ENCODE measurements at regions not wholly inside any gene's neighbourhood (a gene's known extent, or its start where the extent isn't known, plus 50 kb on each side); places are given as distances from the start of the nearest gene placed in this dataset.

- DNase-seq (ENCODE audit: extremely low spot score, unreplicated experiment): no peak
- no peaks in the 10 kb centered on the region for H3K27me3 Mint-ChIP-seq (ENCODE audit: unreplicated experiment)
- H3K27ac Mint-ChIP-seq (ENCODE audit: unreplicated experiment): no peak overlapping the region
- TF ChIP-seq CTCF (IDR thresholded peaks at IDR 0.05): no peak
- no peak overlapping the region for H3K4me3 Mint-ChIP-seq (ENCODE audit: unreplicated experiment)
- H3K9me3 Mint-ChIP-seq (ENCODE audit: unreplicated experiment): no peaks in the 10 kb centered on the region
- no peaks in the 10 kb centered on the region for H3K36me3 Mint-ChIP-seq (ENCODE audit: unreplicated experiment)
- peaks cover 18% of the 10 kb centered on the region for H3K4me1 Mint-ChIP-seq (ENCODE audit: unreplicated experiment)
Observed at GRCh38 chr14:83287300-83287699, 1753.6 kb upstream of the SEL1L start.

- no peak for TF ChIP-seq CTCF (IDR thresholded peaks at IDR 0.05)
- Mint-ChIP-seq H3K27me3 (ENCODE audit: unreplicated experiment) (no peaks in the 10 kb centered on the region), H3K27ac (ENCODE audit: unreplicated experiment) (no peak overlapping the region), H3K9me3 (ENCODE audit: unreplicated experiment) (peaks cover 3% of the 10 kb centered on the region), H3K4me3 (ENCODE audit: unreplicated experiment) (no peak overlapping the region), H3K36me3 (ENCODE audit: unreplicated experiment) (no peaks in the 10 kb centered on the region), H3K4me1 (ENCODE audit: unreplicated experiment) (peaks cover 16% of the 10 kb centered on the region)
- DNase-seq (ENCODE audit: extremely low spot score, unreplicated experiment): no peak
Observed at GRCh38 chr14:83289390-83289789, 1755.7 kb upstream of the SEL1L start.

GRCh38 chr14:83289896-83290295 is 1756.2 kb upstream of the SEL1L start:
- Mint-ChIP-seq H3K27ac (ENCODE audit: unreplicated experiment) (no peak overlapping the region), H3K9me3 (ENCODE audit: unreplicated experiment) (peaks cover 3% of the 10 kb centered on the region), H3K4me1 (ENCODE audit: unreplicated experiment) (peaks cover 21% of the 10 kb centered on the region), H3K36me3 (ENCODE audit: unreplicated experiment) (no peaks in the 10 kb centered on the region), H3K27me3 (ENCODE audit: unreplicated experiment) (no peaks in the 10 kb centered on the region), H3K4me3 (ENCODE audit: unreplicated experiment) (no peak overlapping the region)
- DNase-seq (ENCODE audit: extremely low spot score, unreplicated experiment): no peak
- TF ChIP-seq CTCF (IDR thresholded peaks at IDR 0.05): no peak

GRCh38 chr14:83290447-83290846 is 1756.8 kb upstream of the SEL1L start:
- peaks cover 3% of the 10 kb centered on the region for H3K9me3 Mint-ChIP-seq (ENCODE audit: unreplicated experiment)
- no peaks in the 10 kb centered on the region for H3K27me3 Mint-ChIP-seq (ENCODE audit: unreplicated experiment)
- H3K27ac Mint-ChIP-seq (ENCODE audit: unreplicated experiment): no peak overlapping the region
- peaks cover 27% of the 10 kb centered on the region for H3K4me1 Mint-ChIP-seq (ENCODE audit: unreplicated experiment)
- no peak overlapping the region for H3K4me3 Mint-ChIP-seq (ENCODE audit: unreplicated experiment)
- no peaks in the 10 kb centered on the region for H3K36me3 Mint-ChIP-seq (ENCODE audit: unreplicated experiment)
- DNase-seq (ENCODE audit: extremely low spot score, unreplicated experiment): no peak
- TF ChIP-seq CTCF (IDR thresholded peaks at IDR 0.05): no peak

GRCh38 chr14:83291714-83292113 is 1758.1 kb upstream of the SEL1L start:
- no peak overlapping the region for H3K4me3 Mint-ChIP-seq (ENCODE audit: unreplicated experiment)
- no peaks in the 10 kb centered on the region for H3K27me3 Mint-ChIP-seq (ENCODE audit: unreplicated experiment)

More at GRCh38 chr14:83291714-83292113, 1758.1 kb upstream of the SEL1L start:
- Mint-ChIP-seq H3K4me1 (ENCODE audit: unreplicated experiment) (peaks cover 29% of the 10 kb centered on the region), H3K36me3 (ENCODE audit: unreplicated experiment) (no peaks in the 10 kb centered on the region), H3K9me3 (ENCODE audit: unreplicated experiment) (peaks cover 3% of the 10 kb centered on the region), H3K27ac (ENCODE audit: unreplicated experiment) (no peak overlapping the region)
- DNase-seq (ENCODE audit: extremely low spot score, unreplicated experiment): no peak
- no peak for TF ChIP-seq CTCF (IDR thresholded peaks at IDR 0.05)

Measured in osteocyte (in vitro differentiated cells).